ENCODE measurements at regions not wholly inside any gene's neighbourhood (a gene's known extent, or its start where the extent isn't known, plus 50 kb on each side); places are given as distances from the start of the nearest gene placed in this dataset.

- intact Hi-C loops (cut with micrococcal nuclease) (no loop called here), dilution Hi-C loops (cut with MboI; ENCODE audit: extremely low pct_ligation_motif_present, low sequenced_read_pairs) (no loop called here)
- Histone ChIP-seq H3K4me1 (ENCODE audit: control insufficient read depth, extremely low read depth, insufficient read depth, low read length) (peaks cover 5% of the 10 kb centered on the region), H3K27ac (ENCODE audit: insufficient read depth, low read depth, low read length) (no peak overlapping the region), H3K9me1 (replicated peaks; ENCODE audit: control insufficient read depth, extremely low read depth, insufficient read depth, low read length) (no peaks in the 10 kb centered on the region), H2AFZ (ENCODE audit: low read depth, low read length) (no peak overlapping the region), H3K36me3 (ENCODE audit: control insufficient read depth in 2 of 2, extremely low read depth in 1 of 2, insufficient read depth in 2 of 2, low read length in 2 of 2) (no peaks in the 10 kb centered on the region), H3K79me2 (ENCODE audit: control insufficient read depth, insufficient read depth, low read length) (no peaks in the 10 kb centered on the region), H3K9me3 (replicated peaks; ENCODE audit: control insufficient read depth, insufficient read depth, low read length) (no peaks in the 10 kb centered on the region), H4K20me1 (replicated peaks; ENCODE audit: control insufficient read depth, extremely low read depth, insufficient read depth, low read length) (no peaks in the 10 kb centered on the region), H3K27me3 (ENCODE audit: control insufficient read depth in 2 of 2, insufficient read depth in 2 of 2, low read length in 2 of 2) (no peaks in the 10 kb centered on the region), H3K4me3 (replicated peaks in 1 of 3; ENCODE audit: insufficient read depth in 1 of 3, low read depth in 1 of 3, low read length in 3 of 3) (no peak overlapping the region), H3K9ac (replicated peaks; ENCODE audit: extremely low read depth, insufficient read depth, low read length) (no peak overlapping the region), H3K4me2 (ENCODE audit: insufficient read depth, low read length) (no peak overlapping the region)
- CTCF ChIA-PET: interaction anchor here (1.4 kb wide), 1 partner anchor 495 kb away, joined by 4 read pairs; no protein-coding TSS in a partner anchor
- POLR2A ChIA-PET: no interaction called here
- FAIRE-seq (no peak), DNase-seq (ENCODE audit: low read depth, low spot score) (no peak)
- BruUV-seq (replicated peaks): no TSS peak
- TF ChIP-seq FOS (IDR thresholded peaks at IDR 0.05; ENCODE audit: borderline replicate concordance, insufficient read depth, low read length): no peak
- no peak for TF ChIP-seq MAX (IDR thresholded peaks at IDR 0.05; ENCODE audit: insufficient read depth, insufficient read length)
- TF ChIP-seq GATA2 (IDR thresholded peaks at IDR 0.05; ENCODE audit: insufficient read depth, insufficient read length, low read depth, low read length): no peak
- no peak for TF ChIP-seq EZH2 (IDR thresholded peaks at IDR 0.05; ENCODE audit: borderline replicate concordance, low read depth, low read length, severe bottlenecking)
- TF ChIP-seq POLR2AphosphoS5 (IDR thresholded peaks at IDR 0.05; ENCODE audit: insufficient read depth, low read depth, low read length): no peak
- TF ChIP-seq POLR2A (IDR thresholded peaks at IDR 0.05; ENCODE audit: low read depth, low read length): no peak
- no peak for TF ChIP-seq MYC (IDR thresholded peaks at IDR 0.05; ENCODE audit: low read depth, low read length)
- no peak for TF ChIP-seq CTCF (IDR thresholded peaks at IDR 0.05; ENCODE audit: extremely low read depth in 1 of 2, insufficient read depth in 1 of 2, low read depth in 1 of 2, low read length in 2 of 2)
- TF ChIP-seq JUN (IDR thresholded peaks at IDR 0.05; ENCODE audit: borderline replicate concordance, insufficient read depth, insufficient read length, low read depth): no peak
Measured at GRCh38 chr4:19752599-19752998, 499.1 kb upstream of the SLIT2 start.

Data from endothelial cell of umbilical vein (primary cell).